ENCODE measurements at regions not wholly inside any gene's neighbourhood (a gene's known extent, or its start where the extent isn't known, plus 50 kb on each side); places are given as distances from the start of the nearest gene placed in this dataset.

DNA sequence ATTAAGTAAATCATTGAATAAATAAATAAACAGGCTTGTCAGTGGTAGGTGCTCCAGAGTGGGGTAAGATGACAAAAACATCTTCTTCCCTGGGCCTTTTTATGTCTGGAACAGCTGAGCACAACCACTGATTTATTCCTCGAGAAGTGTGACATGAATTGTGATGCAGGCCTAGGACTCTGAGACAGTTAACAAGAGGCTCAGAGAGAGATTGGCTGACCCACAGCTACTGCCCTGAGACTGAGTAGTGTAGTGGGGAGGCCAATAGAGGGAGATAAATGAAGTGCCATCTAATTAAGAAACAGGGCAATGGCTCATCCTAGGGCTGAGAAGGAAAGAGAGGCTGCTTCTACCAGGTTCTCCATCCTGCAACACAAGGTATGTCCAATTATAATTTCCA lies 369.3 kb upstream of the TRPC7 start:
- TF ChIP-seq CTCF (IDR thresholded peaks at IDR 0.05) (no peak), EZH2phosphoT487 (IDR thresholded peaks at IDR 0.05) (no peak), EZH2 (IDR thresholded peaks at IDR 0.05) (no peak)

Data from neural progenitor cell (in vitro differentiated cells).